ENCODE measurements at regions not wholly inside any gene's neighbourhood (a gene's known extent, or its start where the extent isn't known, plus 50 kb on each side); places are given as distances from the start of the nearest gene placed in this dataset.

DNA sequence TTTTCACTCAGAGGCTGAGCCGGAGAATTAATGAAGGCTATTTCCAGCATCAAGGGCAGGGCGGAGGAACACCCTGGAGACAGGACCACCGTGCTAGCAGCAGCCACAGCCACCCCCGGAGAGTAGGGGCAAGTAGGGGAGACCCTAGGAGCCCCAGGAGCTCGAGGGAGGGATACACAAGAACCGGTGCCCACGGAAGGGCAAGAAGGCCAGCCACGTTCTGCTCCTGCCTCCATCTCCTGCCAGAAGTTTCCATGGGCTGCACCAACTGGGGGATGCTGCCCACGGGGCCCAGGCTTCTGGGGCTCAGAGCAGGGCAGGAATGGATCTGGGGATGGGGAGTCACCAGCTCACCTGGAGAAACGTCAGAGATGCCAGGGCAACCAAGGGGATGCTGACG lies 626.8 kb downstream of the TBC1D22A start:
- no peak for TF ChIP-seq POLR2A (IDR thresholded peaks at IDR 0.05)
- TF ChIP-seq POLR2AphosphoS5 (IDR thresholded peaks at IDR 0.05) = no peak
- TF ChIP-seq, protein P1, sequence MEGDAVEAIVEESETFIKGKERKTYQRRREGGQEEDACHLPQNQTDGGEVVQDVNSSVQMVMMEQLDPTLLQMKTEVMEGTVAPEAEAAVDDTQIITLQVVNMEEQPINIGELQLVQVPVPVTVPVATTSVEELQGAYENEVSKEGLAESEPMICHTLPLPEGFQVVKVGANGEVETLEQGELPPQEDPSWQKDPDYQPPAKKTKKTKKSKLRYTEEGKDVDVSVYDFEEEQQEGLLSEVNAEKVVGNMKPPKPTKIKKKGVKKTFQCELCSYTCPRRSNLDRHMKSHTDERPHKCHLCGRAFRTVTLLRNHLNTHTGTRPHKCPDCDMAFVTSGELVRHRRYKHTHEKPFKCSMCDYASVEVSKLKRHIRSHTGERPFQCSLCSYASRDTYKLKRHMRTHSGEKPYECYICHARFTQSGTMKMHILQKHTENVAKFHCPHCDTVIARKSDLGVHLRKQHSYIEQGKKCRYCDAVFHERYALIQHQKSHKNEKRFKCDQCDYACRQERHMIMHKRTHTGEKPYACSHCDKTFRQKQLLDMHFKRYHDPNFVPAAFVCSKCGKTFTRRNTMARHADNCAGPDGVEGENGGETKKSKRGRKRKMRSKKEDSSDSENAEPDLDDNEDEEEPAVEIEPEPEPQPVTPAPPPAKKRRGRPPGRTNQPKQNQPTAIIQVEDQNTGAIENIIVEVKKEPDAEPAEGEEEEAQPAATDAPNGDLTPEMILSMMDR (IDR thresholded peaks at IDR 0.05) = no peak
- no peak for TF ChIP-seq EP300 (IDR thresholded peaks at IDR 0.05)
